ENCODE measurements at regions not wholly inside any gene's neighbourhood (a gene's known extent, or its start where the extent isn't known, plus 50 kb on each side); places are given as distances from the start of the nearest gene placed in this dataset.

GRCh38 chrX:16039363-16039762, 84.0 kb upstream of the GRPR start:
- TF ChIP-seq CTCF (IDR thresholded peaks at IDR 0.05) (no peak), ZFX (IDR thresholded peaks at IDR 0.05; ENCODE audit: borderline replicate concordance) (no peak)
